ENCODE measurements at regions not wholly inside any gene's neighbourhood (a gene's known extent, or its start where the extent isn't known, plus 50 kb on each side); places are given as distances from the start of the nearest gene placed in this dataset.

DNA sequence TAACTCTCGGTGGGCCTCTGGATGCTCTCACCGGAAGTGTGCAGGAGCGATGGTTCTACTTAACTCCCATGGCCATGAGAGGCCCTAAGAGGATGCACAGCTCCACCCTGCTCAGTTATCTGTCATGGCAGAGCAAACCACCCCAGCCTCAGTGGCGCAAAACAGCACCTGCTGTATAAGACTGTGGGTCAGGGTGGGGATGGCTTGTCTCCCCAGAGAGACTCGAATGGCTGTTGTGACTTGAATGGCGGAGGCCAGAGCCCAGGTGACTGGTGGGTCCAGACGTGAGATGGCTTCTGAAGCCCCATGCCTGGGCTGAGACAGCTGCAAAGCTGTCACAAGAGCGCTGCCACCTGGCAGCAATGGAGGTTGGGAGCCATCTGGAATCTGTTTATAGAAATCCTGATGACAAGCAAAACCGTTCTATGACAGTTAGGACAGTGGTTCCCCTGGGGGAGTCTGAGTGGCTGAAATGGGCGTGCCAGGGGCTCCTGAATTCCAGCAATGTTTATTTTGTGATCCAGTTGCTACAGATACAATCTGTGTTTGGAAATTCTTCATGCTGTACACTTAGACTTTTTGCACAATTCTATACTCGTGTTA, 490.5 kb downstream of the TCERG1L start:
- H3K27ac Mint-ChIP-seq (ENCODE audit: unreplicated experiment): no peak overlapping the region
- no peaks in the 10 kb centered on the region for H3K36me3 Mint-ChIP-seq (ENCODE audit: insufficient read depth, unreplicated experiment)
- intact Hi-C loops (cut with micrococcal nuclease; ENCODE audit: unreplicated experiment): no loop called here
- peaks cover 6% of the 10 kb centered on the region for H3K9me3 Mint-ChIP-seq (ENCODE audit: low read depth, unreplicated experiment)
- BruUV-seq (replicated peaks): no TSS peak
- H3K4me1 Mint-ChIP-seq (ENCODE audit: low read depth, unreplicated experiment): no peaks in the 10 kb centered on the region
- no peak for DNase-seq
- H3K4me3 Mint-ChIP-seq (ENCODE audit: low read depth, unreplicated experiment): no peak overlapping the region
- TF ChIP-seq, protein P1, sequence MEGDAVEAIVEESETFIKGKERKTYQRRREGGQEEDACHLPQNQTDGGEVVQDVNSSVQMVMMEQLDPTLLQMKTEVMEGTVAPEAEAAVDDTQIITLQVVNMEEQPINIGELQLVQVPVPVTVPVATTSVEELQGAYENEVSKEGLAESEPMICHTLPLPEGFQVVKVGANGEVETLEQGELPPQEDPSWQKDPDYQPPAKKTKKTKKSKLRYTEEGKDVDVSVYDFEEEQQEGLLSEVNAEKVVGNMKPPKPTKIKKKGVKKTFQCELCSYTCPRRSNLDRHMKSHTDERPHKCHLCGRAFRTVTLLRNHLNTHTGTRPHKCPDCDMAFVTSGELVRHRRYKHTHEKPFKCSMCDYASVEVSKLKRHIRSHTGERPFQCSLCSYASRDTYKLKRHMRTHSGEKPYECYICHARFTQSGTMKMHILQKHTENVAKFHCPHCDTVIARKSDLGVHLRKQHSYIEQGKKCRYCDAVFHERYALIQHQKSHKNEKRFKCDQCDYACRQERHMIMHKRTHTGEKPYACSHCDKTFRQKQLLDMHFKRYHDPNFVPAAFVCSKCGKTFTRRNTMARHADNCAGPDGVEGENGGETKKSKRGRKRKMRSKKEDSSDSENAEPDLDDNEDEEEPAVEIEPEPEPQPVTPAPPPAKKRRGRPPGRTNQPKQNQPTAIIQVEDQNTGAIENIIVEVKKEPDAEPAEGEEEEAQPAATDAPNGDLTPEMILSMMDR (IDR thresholded peaks at IDR 0.05; ENCODE audit: unreplicated experiment): no peak
- CTCF ChIA-PET: no interaction called here
- H3K27me3 Mint-ChIP-seq (ENCODE audit: unreplicated experiment): no peaks in the 10 kb centered on the region

DNA sequence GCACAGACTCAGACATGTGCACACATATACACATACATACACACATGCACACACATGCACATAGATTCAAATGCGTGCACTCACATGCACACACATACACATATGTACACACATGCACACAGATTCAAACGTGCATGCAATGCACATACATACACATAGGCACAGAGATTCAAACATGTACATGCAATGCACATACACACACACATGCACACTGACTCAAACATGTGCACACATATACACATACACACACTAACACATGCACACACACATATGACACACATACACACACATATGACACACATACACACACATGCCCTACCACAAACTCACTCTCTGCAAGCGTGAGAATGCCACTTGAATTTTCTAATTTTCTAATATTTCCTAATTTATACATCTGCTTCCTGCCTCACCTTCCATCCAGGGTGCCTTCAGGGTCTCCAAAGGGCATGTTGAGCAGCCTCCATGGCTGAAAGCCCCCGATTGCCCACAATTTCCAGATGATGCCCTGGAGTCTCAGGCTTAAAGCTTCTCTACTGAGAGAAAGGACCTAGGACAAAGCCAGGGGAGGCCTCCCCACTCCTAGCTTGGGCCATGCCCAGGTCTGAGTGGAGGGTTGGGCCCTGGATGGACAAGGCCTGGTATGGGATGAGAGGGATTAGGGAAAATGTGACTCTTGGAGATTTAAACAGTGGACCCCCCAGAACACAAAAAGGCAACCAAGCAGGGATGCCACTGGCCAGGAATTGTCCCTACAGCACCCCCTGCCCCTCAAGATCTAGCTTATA, 487.1 kb downstream of the TCERG1L start:
- intact Hi-C loops (cut with micrococcal nuclease; ENCODE audit: unreplicated experiment): no loop called here
- CTCF ChIA-PET: no interaction called here
- BruUV-seq (replicated peaks): no TSS peak
- H3K36me3 Mint-ChIP-seq (ENCODE audit: insufficient read depth, unreplicated experiment): no peaks in the 10 kb centered on the region
- no peak overlapping the region for H3K4me3 Mint-ChIP-seq (ENCODE audit: low read depth, unreplicated experiment)
- no peaks in the 10 kb centered on the region for H3K4me1 Mint-ChIP-seq (ENCODE audit: low read depth, unreplicated experiment)
- no peaks in the 10 kb centered on the region for H3K27me3 Mint-ChIP-seq (ENCODE audit: unreplicated experiment)
- TF ChIP-seq, protein P1 (IDR thresholded peaks at IDR 0.05; ENCODE audit: unreplicated experiment): no peak
- DNase-seq: no peak
- peaks cover 3% of the 10 kb centered on the region for H3K9me3 Mint-ChIP-seq (ENCODE audit: low read depth, unreplicated experiment)
- no peak overlapping the region for H3K27ac Mint-ChIP-seq (ENCODE audit: unreplicated experiment)

DNA sequence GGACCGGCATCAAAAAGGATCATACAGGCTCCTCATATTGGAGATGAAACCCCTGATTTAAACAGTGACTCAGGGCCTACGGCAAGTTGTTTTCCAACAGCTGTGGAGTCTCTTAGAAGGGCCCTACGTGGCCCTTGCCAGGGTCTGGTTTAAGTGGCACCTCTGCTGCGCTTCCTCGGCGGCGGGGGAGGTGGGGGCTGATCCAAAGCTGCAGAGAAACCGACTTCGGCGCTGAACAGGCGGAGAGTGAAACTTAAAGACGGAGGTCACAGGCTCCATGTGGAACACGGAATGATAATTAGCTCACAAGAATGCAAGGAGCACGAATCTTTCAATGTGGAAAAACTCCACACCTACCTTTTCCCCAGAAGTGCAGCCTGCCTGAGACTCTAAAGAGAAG, 477.9 kb downstream of the TCERG1L start:
- H3K9me3 Mint-ChIP-seq (ENCODE audit: low read depth, unreplicated experiment): peaks cover 7% of the 10 kb centered on the region
- CTCF ChIA-PET: no interaction called here

DNA sequence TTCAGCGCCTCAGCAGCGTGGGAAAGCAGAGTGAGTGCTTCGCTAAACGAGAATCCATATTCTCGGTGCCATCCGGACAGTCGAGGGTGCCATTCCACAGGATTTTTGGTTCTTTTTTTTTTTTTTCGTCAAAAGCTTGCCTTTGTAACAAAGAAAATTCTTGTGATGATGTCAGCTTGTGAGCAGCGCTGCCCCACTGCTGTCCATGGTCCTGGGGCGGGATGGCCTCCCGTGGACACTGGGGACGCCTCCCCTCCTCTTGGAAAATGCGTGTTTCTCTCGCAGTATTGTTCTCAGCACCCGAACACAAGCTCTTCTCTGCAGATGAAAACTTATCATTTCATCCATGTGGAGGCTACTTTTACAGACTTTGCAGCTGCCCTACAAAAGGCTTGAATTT, 477.4 kb downstream of the TCERG1L start:
- no peak for DNase-seq
- H3K36me3 Mint-ChIP-seq (ENCODE audit: insufficient read depth, unreplicated experiment): no peaks in the 10 kb centered on the region
- H3K4me1 Mint-ChIP-seq (ENCODE audit: low read depth, unreplicated experiment): no peaks in the 10 kb centered on the region
- H3K27me3 Mint-ChIP-seq (ENCODE audit: unreplicated experiment): no peaks in the 10 kb centered on the region
- CTCF ChIA-PET: no interaction called here
- no TSS peak for BruUV-seq (replicated peaks)
- intact Hi-C loops (cut with micrococcal nuclease; ENCODE audit: unreplicated experiment): no loop called here
- no peak overlapping the region for H3K4me3 Mint-ChIP-seq (ENCODE audit: low read depth, unreplicated experiment)
- TF ChIP-seq, protein P1 (IDR thresholded peaks at IDR 0.05; ENCODE audit: unreplicated experiment): no peak
- no peak overlapping the region for H3K27ac Mint-ChIP-seq (ENCODE audit: unreplicated experiment)
- H3K9me3 Mint-ChIP-seq (ENCODE audit: low read depth, unreplicated experiment): peaks cover 7% of the 10 kb centered on the region

More for the DNA sequence above, 477.9 kb downstream of the TCERG1L start:
- no peak overlapping the region for H3K27ac Mint-ChIP-seq (ENCODE audit: unreplicated experiment)
- BruUV-seq (replicated peaks): no TSS peak
- no peaks in the 10 kb centered on the region for H3K27me3 Mint-ChIP-seq (ENCODE audit: unreplicated experiment)
- TF ChIP-seq, protein P1 (IDR thresholded peaks at IDR 0.05; ENCODE audit: unreplicated experiment): no peak
- intact Hi-C loops (cut with micrococcal nuclease; ENCODE audit: unreplicated experiment): no loop called here
- DNase-seq: no peak
- H3K4me3 Mint-ChIP-seq (ENCODE audit: low read depth, unreplicated experiment): no peak overlapping the region
- H3K4me1 Mint-ChIP-seq (ENCODE audit: low read depth, unreplicated experiment): no peaks in the 10 kb centered on the region
- H3K36me3 Mint-ChIP-seq (ENCODE audit: insufficient read depth, unreplicated experiment): no peaks in the 10 kb centered on the region
